ENCODE measurements at regions not wholly inside any gene's neighbourhood (a gene's known extent, or its start where the extent isn't known, plus 50 kb on each side); places are given as distances from the start of the nearest gene placed in this dataset.

- no peak for TF ChIP-seq ATF3 (IDR thresholded peaks at IDR 0.05)
- TF ChIP-seq CTCF (IDR thresholded peaks at IDR 0.05; ENCODE audit: low read depth, low read length, missing input control): no peak
- TF ChIP-seq YY1 (IDR thresholded peaks at IDR 0.05): no peak
- no peak for TF ChIP-seq RAD21 (IDR thresholded peaks at IDR 0.05)
- TF ChIP-seq SP1 (IDR thresholded peaks at IDR 0.05): no peak
- no peak for TF ChIP-seq RXRA (IDR thresholded peaks at IDR 0.05)
- TF ChIP-seq GABPA (IDR thresholded peaks at IDR 0.05 in 1 of 2, conservative IDR thresholded peaks at IDR 0.05 in 1 of 2): no peak
- TF ChIP-seq REST (IDR thresholded peaks at IDR 0.05): no peak
- TF ChIP-seq EGR1 (IDR thresholded peaks at IDR 0.05; ENCODE audit: low read depth in 2 of 2): no peak
- TF ChIP-seq MAX (IDR thresholded peaks at IDR 0.05): no peak
- no peak for TF ChIP-seq HNF4A (conservative IDR thresholded peaks at IDR 0.05)
- no peak for TF ChIP-seq FOXA1 (IDR thresholded peaks at IDR 0.05)
- TF ChIP-seq JUND (IDR thresholded peaks at IDR 0.05): no peak
- no peak for TF ChIP-seq TAF1 (conservative IDR thresholded peaks at IDR 0.05)
Measured at GRCh38 chrY:19465809-19466208, 278.7 kb downstream of the KDM5D start.

Measured in liver (tissue), 3 donors.